Central memory CD8-positive, alpha-beta T cell (primary cell): ENCODE measurements at regions not wholly inside any gene's neighbourhood (a gene's known extent, or its start where the extent isn't known, plus 50 kb on each side); places are given as distances from the start of the nearest gene placed in this dataset.

ENCODE experiments used
- ATAC-seq: fragments of 150-1000 bp; cut with Tn5 transposase; replicated peaks from 2 replicates; pipeline ENCODE4 v1.10.0; 2022; ENCODE audit warnings: mild to moderate bottlenecking, moderate FRiP score, moderate number of reproducible peaks; ENCODE audit not compliant: poor library complexity, severe bottlenecking; ENCODE audit errors: extremely low read depth
- DNase-seq, 2 donors: peaks; one replicate each; pipeline ENCODE4 v3.0.0; 2021; ENCODE audit warnings: low spot score in 2 of 2
- H3K27ac Mint-ChIP-seq: one replicate; pipeline ENCODE4 v1.8.0; 2022; ENCODE audit warnings: low read depth, mild to moderate bottlenecking, moderate library complexity, mixed read lengths
- H3K27me3 Mint-ChIP-seq: one replicate; pipeline ENCODE4 v1.8.0; 2022; ENCODE audit warnings: mixed read lengths
- H3K36me3 Mint-ChIP-seq: one replicate; pipeline ENCODE4 v1.8.0; 2022; ENCODE audit warnings: mild to moderate bottlenecking, moderate library complexity, mixed read lengths; ENCODE audit not compliant: insufficient read depth
- H3K4me1 Mint-ChIP-seq: one replicate; pipeline ENCODE4 v1.8.0; 2022; ENCODE audit warnings: mixed read lengths
- H3K4me3 Mint-ChIP-seq: one replicate; pipeline ENCODE4 v1.8.0; 2022; ENCODE audit warnings: mild to moderate bottlenecking, moderate library complexity, mixed read lengths
- H3K9me3 Mint-ChIP-seq: one replicate; pipeline ENCODE4 v1.8.0; 2022; ENCODE audit warnings: mixed read lengths

DNA sequence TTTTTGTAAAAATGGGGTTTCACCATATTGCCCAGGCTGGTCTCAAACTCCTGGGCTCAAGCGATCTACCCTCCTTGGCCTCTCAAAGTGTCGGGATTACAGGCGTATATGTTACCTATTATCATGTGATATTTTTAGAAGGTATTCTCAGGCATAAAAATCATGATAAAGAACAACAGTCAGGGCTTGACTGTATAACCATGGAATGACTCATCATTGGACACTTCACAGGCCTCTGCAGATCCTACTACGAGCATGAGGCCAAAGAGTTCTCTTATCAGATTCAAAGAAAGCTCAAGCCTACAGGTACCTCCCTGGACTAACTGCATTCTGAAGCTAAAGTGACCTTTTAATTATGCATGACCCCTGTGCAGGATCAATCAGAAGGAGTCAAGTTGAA, 91.7 kb upstream of the PRICKLE2 start:
- no peak overlapping the region for H3K27ac Mint-ChIP-seq
- H3K9me3 Mint-ChIP-seq, result no peaks in the 10 kb centered on the region
- no peak for ATAC-seq
- H3K4me3 Mint-ChIP-seq, result no peak overlapping the region
- DNase-seq, result no peak
- no peaks in the 10 kb centered on the region for H3K36me3 Mint-ChIP-seq
- no peaks in the 10 kb centered on the region for H3K27me3 Mint-ChIP-seq
- no peaks in the 10 kb centered on the region for H3K4me1 Mint-ChIP-seq

DNA sequence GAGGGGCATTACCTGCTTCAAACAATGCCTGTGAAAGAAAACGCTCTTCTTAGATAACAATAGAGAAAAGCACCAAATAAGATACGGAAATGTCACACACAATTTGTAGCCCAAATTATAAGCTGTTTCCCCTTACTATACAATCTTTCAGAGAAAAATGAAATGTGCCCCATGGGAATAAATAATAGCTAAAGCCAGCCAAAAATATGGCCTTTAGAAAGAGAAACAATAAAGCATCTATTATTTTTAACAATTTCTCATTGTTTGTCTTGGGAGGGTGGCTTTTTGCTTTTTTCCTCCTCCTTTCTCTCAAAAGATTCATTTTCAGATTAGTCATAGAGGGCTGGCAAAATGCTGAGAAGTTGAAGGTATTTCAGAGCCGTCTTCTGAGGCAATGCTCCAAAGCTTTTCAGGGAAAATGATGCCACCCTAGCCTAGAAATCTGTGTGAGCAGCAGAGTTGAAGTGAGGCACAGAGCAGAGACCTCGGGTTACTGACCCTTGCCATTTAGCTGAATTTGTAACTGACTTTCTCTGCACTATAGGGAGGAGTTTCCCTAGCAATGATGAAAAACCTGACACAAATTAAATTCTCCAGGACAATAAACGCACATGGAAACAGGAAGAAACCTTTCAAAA, 86.3 kb upstream of the PRICKLE2 start:
- H3K4me3 Mint-ChIP-seq, result no peak overlapping the region
- no peaks in the 10 kb centered on the region for H3K4me1 Mint-ChIP-seq
- H3K9me3 Mint-ChIP-seq, result no peaks in the 10 kb centered on the region
- ATAC-seq (no peak), DNase-seq (no peak)
- H3K27me3 Mint-ChIP-seq, result no peaks in the 10 kb centered on the region
- H3K27ac Mint-ChIP-seq, result no peak overlapping the region
- H3K36me3 Mint-ChIP-seq, result no peaks in the 10 kb centered on the region

DNA sequence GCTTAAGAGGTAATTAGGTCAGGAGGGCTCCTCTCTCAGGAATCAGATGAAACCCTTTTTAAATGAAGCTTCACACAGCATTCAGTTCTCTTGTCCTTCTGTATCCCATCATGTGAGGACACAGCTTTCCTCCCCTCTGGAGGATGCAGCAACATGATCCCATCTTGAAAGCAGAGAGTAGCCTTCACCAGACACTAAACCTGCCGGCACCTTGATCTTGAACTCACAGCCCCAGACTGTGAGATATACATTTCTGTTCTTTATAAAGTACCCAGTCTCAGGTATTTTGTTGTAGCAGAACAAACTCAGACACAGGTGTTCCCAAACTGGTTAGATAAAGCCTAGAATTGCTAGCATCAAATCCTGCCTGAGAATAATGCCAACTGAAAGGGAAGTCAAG, 83.7 kb upstream of the PRICKLE2 start:
- no peaks in the 10 kb centered on the region for H3K4me1 Mint-ChIP-seq
- H3K27ac Mint-ChIP-seq, result no peak overlapping the region
- DNase-seq (no peak), ATAC-seq (no peak)
- H3K27me3 Mint-ChIP-seq, result no peaks in the 10 kb centered on the region
- no peaks in the 10 kb centered on the region for H3K36me3 Mint-ChIP-seq
- H3K4me3 Mint-ChIP-seq, result no peak overlapping the region
- no peaks in the 10 kb centered on the region for H3K9me3 Mint-ChIP-seq

DNA sequence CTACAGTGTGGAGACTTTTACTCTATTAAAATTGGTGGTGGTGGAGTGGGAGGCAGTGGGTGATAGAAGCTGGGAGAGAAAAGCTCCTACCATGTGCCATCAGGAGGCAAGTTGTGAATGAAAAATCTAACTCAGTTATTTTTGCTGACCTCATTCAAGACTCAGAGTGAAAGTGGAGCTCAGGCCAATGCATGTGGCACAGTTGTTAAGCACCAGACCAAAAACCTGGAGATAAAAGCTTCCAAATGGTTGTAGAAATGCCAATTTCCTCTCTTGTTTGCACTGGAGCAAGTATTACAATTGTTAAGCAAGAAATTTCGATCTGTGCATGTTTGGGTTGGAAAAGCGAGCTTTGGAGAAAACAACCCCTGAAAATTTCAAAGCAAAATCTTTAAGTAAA, 81.5 kb upstream of the PRICKLE2 start:
- Mint-ChIP-seq H3K36me3 (no peaks in the 10 kb centered on the region), H3K4me3 (no peak overlapping the region), H3K27ac (no peak overlapping the region), H3K27me3 (no peaks in the 10 kb centered on the region), H3K4me1 (no peaks in the 10 kb centered on the region), H3K9me3 (no peaks in the 10 kb centered on the region)
- DNase-seq (no peak), ATAC-seq (no peak)

DNA sequence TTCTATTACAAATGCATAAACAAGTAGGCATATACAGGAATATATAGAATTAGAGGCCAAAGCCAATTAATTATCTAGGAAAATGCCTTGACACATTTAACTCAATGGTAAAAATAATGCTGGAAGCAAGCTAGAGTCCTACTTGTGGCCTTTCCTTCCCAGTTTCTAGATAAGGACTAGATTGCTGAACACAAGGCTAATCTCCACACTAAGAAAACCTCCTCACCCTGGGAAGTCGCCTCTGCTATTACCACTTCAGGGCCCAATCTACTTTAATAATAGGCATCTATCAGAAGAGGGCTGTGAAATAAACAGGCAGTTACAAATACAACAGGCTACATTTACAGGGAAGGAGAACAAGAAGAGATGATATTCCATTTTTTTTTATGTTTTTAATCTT, 80.5 kb upstream of the PRICKLE2 start:
- H3K36me3 Mint-ChIP-seq, result no peaks in the 10 kb centered on the region
- H3K27me3 Mint-ChIP-seq, result no peaks in the 10 kb centered on the region
- no peaks in the 10 kb centered on the region for H3K9me3 Mint-ChIP-seq
- H3K27ac Mint-ChIP-seq, result no peak overlapping the region
- DNase-seq, result no peak
- H3K4me1 Mint-ChIP-seq, result no peaks in the 10 kb centered on the region
- no peak overlapping the region for H3K4me3 Mint-ChIP-seq
- no peak for ATAC-seq

DNA sequence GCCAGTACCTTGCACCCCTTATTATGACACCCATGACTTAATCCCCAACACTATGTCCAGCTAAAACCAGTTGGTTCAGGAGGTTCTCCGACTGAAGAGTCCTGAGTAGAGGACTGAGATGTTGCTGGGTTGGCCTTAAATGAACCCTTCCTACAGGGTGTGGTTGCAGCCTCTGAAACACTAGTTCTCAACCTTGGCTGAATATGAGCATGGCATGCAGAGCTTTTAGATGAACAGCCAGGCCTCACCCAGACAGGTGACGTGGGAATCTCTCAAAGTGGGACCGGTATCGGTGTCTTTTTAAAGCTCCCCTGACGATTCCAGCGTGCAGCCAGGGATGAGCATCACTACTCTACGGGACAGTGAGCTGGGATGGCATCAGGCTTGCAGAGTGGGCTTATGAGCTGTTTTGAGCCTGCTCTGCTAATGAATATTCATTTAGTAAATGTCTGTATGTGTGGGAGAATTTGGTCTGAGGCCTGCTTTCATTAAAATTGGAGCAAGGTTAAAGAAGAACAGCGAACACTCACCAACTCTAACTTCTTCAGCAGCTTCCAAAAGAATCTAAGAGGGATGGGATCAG, 79.7 kb upstream of the PRICKLE2 start:
- Mint-ChIP-seq H3K4me3 (no peak overlapping the region), H3K27me3 (no peaks in the 10 kb centered on the region), H3K4me1 (no peaks in the 10 kb centered on the region), H3K27ac (no peak overlapping the region), H3K36me3 (no peaks in the 10 kb centered on the region), H3K9me3 (no peaks in the 10 kb centered on the region)
- ATAC-seq, result no peak
- DNase-seq, result no peak

DNA sequence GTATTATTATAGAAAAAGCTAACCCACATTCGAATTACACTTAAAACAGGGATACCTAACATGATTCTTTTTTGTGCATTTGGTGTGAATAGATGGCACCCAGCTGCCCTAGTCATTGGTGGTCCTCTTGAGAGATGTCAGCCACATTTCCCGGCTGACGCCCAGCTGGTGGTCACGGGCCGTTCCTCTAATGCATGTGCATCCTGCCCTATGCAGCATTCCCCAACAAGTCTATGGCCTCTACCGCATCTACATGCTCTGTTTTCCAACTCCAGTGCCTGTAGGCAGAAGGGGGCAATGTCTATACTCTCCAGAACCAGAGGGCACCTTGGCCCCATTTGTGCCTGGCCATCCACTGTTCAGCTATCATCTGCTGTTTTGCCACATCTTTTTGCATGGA, 78.6 kb upstream of the PRICKLE2 start:
- Mint-ChIP-seq H3K27me3 (no peaks in the 10 kb centered on the region), H3K36me3 (peaks cover 2% of the 10 kb centered on the region), H3K27ac (no peak overlapping the region), H3K4me1 (no peaks in the 10 kb centered on the region), H3K4me3 (no peak overlapping the region), H3K9me3 (peaks cover 3% of the 10 kb centered on the region)
- ATAC-seq (no peak), DNase-seq (no peak)

DNA sequence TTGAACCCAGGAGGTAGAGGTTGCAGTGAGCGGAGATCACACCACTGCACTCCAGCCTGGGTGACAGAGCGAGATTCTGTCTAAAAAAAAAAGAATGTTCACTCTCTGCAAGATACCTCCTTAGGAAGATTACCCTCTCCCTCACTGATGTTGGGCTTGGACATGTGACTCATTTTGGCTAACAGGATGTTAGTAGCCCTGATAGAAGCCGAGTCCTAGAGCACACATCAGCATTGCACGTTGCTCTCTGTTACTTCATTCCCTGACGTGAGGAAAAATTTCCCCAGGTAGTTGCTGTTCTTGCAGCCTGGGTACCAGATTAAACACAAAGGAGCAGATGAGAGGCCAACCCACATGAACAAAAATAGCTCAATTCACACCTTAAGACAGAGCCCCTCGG, 78.1 kb upstream of the PRICKLE2 start:
- Mint-ChIP-seq H3K9me3 (peaks cover 7% of the 10 kb centered on the region), H3K27ac (no peak overlapping the region), H3K36me3 (peaks cover 2% of the 10 kb centered on the region), H3K4me3 (no peak overlapping the region), H3K27me3 (no peaks in the 10 kb centered on the region), H3K4me1 (no peaks in the 10 kb centered on the region)
- ATAC-seq (no peak), DNase-seq (no peak)

DNA sequence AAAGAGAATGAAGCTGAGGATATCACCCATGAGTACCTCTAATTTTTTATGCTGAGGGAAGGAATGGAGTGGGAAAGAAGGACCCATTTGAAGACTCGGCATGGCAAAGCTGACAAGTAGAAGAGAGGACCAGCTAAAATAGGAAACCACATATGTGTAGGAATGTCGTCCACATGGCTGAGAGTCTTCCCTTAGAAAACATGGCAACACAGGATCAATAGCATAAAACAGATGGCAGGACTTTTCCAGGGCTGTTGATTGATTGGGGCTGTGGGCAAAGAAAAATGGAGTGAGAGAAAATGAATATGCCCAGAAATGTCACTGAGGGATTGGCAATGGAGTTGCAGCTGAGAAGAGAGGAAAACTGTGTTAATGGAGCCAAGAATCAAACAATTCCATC, 76.2 kb upstream of the PRICKLE2 start:
- no peak overlapping the region for H3K27ac Mint-ChIP-seq
- DNase-seq, result no peak
- ATAC-seq, result no peak
- H3K36me3 Mint-ChIP-seq, result peaks cover 2% of the 10 kb centered on the region
- no peaks in the 10 kb centered on the region for H3K4me1 Mint-ChIP-seq
- no peak overlapping the region for H3K4me3 Mint-ChIP-seq
- H3K27me3 Mint-ChIP-seq, result no peaks in the 10 kb centered on the region
- peaks cover 13% of the 10 kb centered on the region for H3K9me3 Mint-ChIP-seq

DNA sequence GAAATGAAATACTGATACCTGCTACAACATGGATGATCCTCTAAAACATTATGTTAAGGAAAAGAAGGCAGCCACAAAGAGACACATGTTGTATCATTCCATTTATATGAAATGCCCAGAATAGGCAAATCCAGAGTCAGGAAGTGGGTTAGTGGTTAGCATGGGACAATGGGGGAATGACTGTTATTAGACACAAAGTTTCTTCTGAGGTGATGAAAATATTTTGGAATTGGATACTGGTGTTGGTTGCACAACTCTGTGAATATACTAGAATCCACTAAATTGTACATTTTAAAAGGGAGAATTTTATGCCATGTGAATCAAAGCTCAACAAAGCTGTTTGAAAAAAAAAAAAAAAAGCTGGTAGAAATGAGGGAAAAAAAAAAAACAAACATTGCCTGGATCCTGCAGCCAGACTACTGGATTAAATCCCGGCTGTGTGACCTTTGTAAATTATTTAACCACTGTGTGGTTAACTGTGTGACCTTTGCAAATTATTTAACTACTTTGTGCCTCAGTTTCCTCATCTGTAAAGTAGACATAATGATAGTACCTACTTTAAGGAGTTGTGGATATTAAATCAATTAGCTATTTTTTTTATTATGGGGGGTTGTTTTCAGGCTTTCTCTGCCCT, 75.6 kb upstream of the PRICKLE2 start:
- ATAC-seq (no peak), DNase-seq (no peak)
- Mint-ChIP-seq H3K4me1 (no peaks in the 10 kb centered on the region), H3K36me3 (peaks cover 2% of the 10 kb centered on the region), H3K27ac (no peak overlapping the region), H3K4me3 (no peak overlapping the region), H3K9me3 (peaks cover 13% of the 10 kb centered on the region), H3K27me3 (no peaks in the 10 kb centered on the region)

DNA sequence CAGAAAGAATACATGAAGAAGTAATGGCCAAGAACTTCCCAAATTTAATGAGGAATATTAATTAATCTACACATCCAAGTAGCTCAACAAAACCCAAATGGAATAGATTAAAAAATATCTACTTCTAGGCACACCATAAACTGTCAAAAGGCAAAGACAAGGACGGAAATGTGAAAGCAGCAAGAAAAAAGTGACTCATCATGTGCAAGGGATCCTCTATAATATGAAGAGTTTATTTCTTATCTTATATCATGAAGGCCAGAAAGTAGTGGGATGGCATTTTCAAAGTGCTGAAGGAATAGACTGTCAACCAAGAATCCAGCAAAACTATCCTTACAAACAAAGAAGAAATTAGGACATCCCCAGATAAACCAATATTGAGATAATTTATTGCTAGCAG, 73.9 kb upstream of the PRICKLE2 start:
- Mint-ChIP-seq H3K4me3 (no peak overlapping the region), H3K27ac (no peak overlapping the region), H3K9me3 (peaks cover 13% of the 10 kb centered on the region), H3K4me1 (no peaks in the 10 kb centered on the region), H3K36me3 (peaks cover 2% of the 10 kb centered on the region), H3K27me3 (no peaks in the 10 kb centered on the region)
- ATAC-seq (no peak), DNase-seq (no peak)

DNA sequence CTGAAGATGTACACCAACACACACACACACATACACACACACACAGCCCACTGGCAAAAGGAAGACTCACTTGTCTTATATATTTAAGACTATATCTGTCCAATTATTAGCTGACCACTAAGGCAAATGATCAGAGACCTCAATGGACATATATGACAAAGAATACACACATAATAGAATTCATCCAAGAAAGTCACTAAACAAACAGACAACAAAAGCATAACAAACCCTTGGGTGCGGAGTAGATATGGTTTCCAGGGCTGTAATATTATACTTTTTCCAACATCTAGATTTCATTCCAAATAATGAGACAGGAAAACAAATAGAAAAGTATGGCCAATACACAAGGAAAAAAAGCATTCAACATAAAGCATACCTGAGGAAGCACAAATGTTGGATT, 72.3 kb upstream of the PRICKLE2 start:
- Mint-ChIP-seq H3K36me3 (peaks cover 2% of the 10 kb centered on the region), H3K9me3 (peaks cover 25% of the 10 kb centered on the region), H3K27ac (no peak overlapping the region), H3K27me3 (no peaks in the 10 kb centered on the region), H3K4me3 (no peak overlapping the region), H3K4me1 (no peaks in the 10 kb centered on the region)
- DNase-seq, result no peak
- ATAC-seq, result no peak

DNA sequence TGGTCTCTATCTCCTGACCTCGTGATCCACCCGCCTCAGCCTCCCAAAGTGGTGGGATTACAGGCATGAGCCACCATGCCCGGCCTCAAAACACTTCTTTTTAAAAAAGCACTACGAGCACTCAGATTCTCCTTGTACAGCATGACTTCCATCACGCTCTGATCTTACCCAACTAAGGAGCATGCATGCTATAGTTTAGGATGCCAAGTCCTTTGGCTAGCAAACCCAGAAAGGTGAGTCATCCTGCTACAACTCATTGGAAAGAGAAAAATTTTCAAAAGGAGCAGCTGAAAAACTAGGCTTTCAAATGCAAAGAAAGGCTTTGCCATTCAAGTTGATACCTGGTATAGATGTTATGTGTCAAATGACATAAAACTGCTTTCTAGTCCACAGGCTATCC, 70.3 kb upstream of the PRICKLE2 start:
- no peak for DNase-seq

More for the DNA sequence above, 70.3 kb upstream of the PRICKLE2 start:
- peaks cover 26% of the 10 kb centered on the region for H3K9me3 Mint-ChIP-seq
- no peak for ATAC-seq
- H3K4me3 Mint-ChIP-seq, result no peak overlapping the region
- H3K4me1 Mint-ChIP-seq, result no peaks in the 10 kb centered on the region
- H3K27me3 Mint-ChIP-seq, result no peaks in the 10 kb centered on the region
- H3K27ac Mint-ChIP-seq, result no peak overlapping the region
- peaks cover 2% of the 10 kb centered on the region for H3K36me3 Mint-ChIP-seq
